Stimulated activated naive B cell treated with anti-CD40 and anti-IgM and Interleukin-4, amounts not matched to agents 10 μg/mL and 1 μg/mL and 100 μg/mL, for 72 hours (primary cell): ENCODE measurements at regions not wholly inside any gene's neighbourhood (a gene's known extent, or its start where the extent isn't known, plus 50 kb on each side); places are given as distances from the start of the nearest gene placed in this dataset.

Source experiments
- ATAC-seq, 2 donors: fragments of 150-1000 bp; cut with Tn5 transposase; replicated peaks; 2 replicates each; pipeline ENCODE4 v1.10.0; 2021; ENCODE audit warnings: moderate library complexity in 1 of 2
- DNase-seq: peaks from one replicate; pipeline ENCODE4 v3.0.0; 2021
- H3K27ac Mint-ChIP-seq: one replicate; pipeline ENCODE4 v1.8.0; 2022; ENCODE audit warnings: mild to moderate bottlenecking, mixed read lengths
- H3K27me3 Mint-ChIP-seq, 2 donors: one replicate each; pipeline ENCODE4 v1.8.0; 2022; ENCODE audit warnings: mixed read lengths in 2 of 2
- H3K36me3 Mint-ChIP-seq, 2 donors: one replicate each; pipeline ENCODE4 v1.8.0; 2022; ENCODE audit warnings: mixed read lengths in 2 of 2, mild to moderate bottlenecking in 1 of 2
- H3K4me1 Mint-ChIP-seq, 2 donors: one replicate each; pipeline ENCODE4 v1.8.0; 2022; ENCODE audit warnings: mixed read lengths in 2 of 2, mild to moderate bottlenecking in 1 of 2
- H3K4me3 Mint-ChIP-seq, 2 donors: one replicate each; pipeline ENCODE4 v1.8.0; 2022; ENCODE audit warnings: mild to moderate bottlenecking in 2 of 2, mixed read lengths in 2 of 2, moderate library complexity in 1 of 2
- H3K9me3 Mint-ChIP-seq, 2 donors: one replicate each; pipeline ENCODE4 v1.8.0; 2022; ENCODE audit warnings: mixed read lengths in 2 of 2, mild to moderate bottlenecking in 1 of 2

GRCh38 chr4:115865736-115866135 is 752.3 kb upstream of the NDST4 start:
- no peaks in the 10 kb centered on the region for H3K27me3 Mint-ChIP-seq
- no peak overlapping the region for H3K27ac Mint-ChIP-seq
- DNase-seq (no peak), ATAC-seq (no peak)
- H3K4me3 Mint-ChIP-seq: no peak overlapping the region
- no peaks in the 10 kb centered on the region for H3K4me1 Mint-ChIP-seq
- no peaks in the 10 kb centered on the region for H3K36me3 Mint-ChIP-seq
- peaks cover 0 to 2% of the 10 kb centered on the region in 2 donors for H3K9me3 Mint-ChIP-seq

GRCh38 chr4:115852767-115853091 is 739.3 kb upstream of the NDST4 start:
- ATAC-seq (no peak), DNase-seq (no peak)
- Mint-ChIP-seq H3K36me3 (no peaks in the 10 kb centered on the region), H3K4me3 (no peak overlapping the region), H3K27ac (no peak overlapping the region), H3K27me3 (no peaks in the 10 kb centered on the region), H3K4me1 (no peaks in the 10 kb centered on the region), H3K9me3 (no peaks in the 10 kb centered on the region)

GRCh38 chr4:115851918-115852766 is 738.7 kb upstream of the NDST4 start:
- no peaks in the 10 kb centered on the region for H3K27me3 Mint-ChIP-seq
- H3K36me3 Mint-ChIP-seq: no peaks in the 10 kb centered on the region
- H3K27ac Mint-ChIP-seq: no peak overlapping the region
- no peaks in the 10 kb centered on the region for H3K9me3 Mint-ChIP-seq
- ATAC-seq: peak; percentile 69 to 77
- no peak overlapping the region for H3K4me3 Mint-ChIP-seq
- no peak for DNase-seq
- no peaks in the 10 kb centered on the region for H3K4me1 Mint-ChIP-seq

- no peak for DNase-seq
- no peak overlapping the region for H3K4me3 Mint-ChIP-seq
- no peaks in the 10 kb centered on the region for H3K36me3 Mint-ChIP-seq
- ATAC-seq: no peak
- no peak overlapping the region for H3K27ac Mint-ChIP-seq
- no peaks in the 10 kb centered on the region for H3K4me1 Mint-ChIP-seq
- no peaks in the 10 kb centered on the region for H3K27me3 Mint-ChIP-seq
- no peaks in the 10 kb centered on the region for H3K9me3 Mint-ChIP-seq
Measured at GRCh38 chr4:115850799-115851509, 737.5 kb upstream of the NDST4 start.

GRCh38 chr4:115844180-115844579 is 730.8 kb upstream of the NDST4 start:
- ATAC-seq (no peak), DNase-seq (no peak)
- Mint-ChIP-seq H3K27me3 (no peaks in the 10 kb centered on the region), H3K4me3 (no peak overlapping the region), H3K36me3 (no peaks in the 10 kb centered on the region), H3K9me3 (peaks cover 5 to 14% of the 10 kb centered on the region in 2 donors), H3K4me1 (no peaks in the 10 kb centered on the region), H3K27ac (no peak overlapping the region)

- H3K27me3 Mint-ChIP-seq: no peaks in the 10 kb centered on the region
- peaks cover 14 to 23% of the 10 kb centered on the region in 2 donors for H3K9me3 Mint-ChIP-seq
- no peak for ATAC-seq
- H3K27ac Mint-ChIP-seq: no peak overlapping the region
- no peaks in the 10 kb centered on the region for H3K4me1 Mint-ChIP-seq
- no peak for DNase-seq
- no peaks in the 10 kb centered on the region for H3K36me3 Mint-ChIP-seq
- H3K4me3 Mint-ChIP-seq: no peak overlapping the region
Measured at GRCh38 chr4:115841871-115842270, 728.5 kb upstream of the NDST4 start.

GRCh38 chr4:115834441-115834840 is 721.0 kb upstream of the NDST4 start:
- ATAC-seq (no peak), DNase-seq (no peak)
- peaks cover 0 to 2% of the 10 kb centered on the region in 2 donors for H3K36me3 Mint-ChIP-seq
- H3K27ac Mint-ChIP-seq: no peak overlapping the region
- H3K9me3 Mint-ChIP-seq: peaks cover 20 to 22% of the 10 kb centered on the region in 2 donors
- no peaks in the 10 kb centered on the region for H3K27me3 Mint-ChIP-seq
- no peaks in the 10 kb centered on the region for H3K4me1 Mint-ChIP-seq
- no peak overlapping the region for H3K4me3 Mint-ChIP-seq

- Mint-ChIP-seq H3K27me3 (no peaks in the 10 kb centered on the region), H3K36me3 (no peaks in the 10 kb centered on the region), H3K27ac (no peak overlapping the region), H3K9me3 (peaks cover under 1 to 1% of the 10 kb centered on the region in 2 donors), H3K4me3 (no peak overlapping the region), H3K4me1 (peaks cover 0 to 1% of the 10 kb centered on the region in 2 donors)
- DNase-seq: no peak
- no peak for ATAC-seq
Measured at GRCh38 chr4:115824630-115825029, 711.2 kb upstream of the NDST4 start.

- peaks cover 0 to 3% of the 10 kb centered on the region in 2 donors for H3K9me3 Mint-ChIP-seq
- DNase-seq: no peak
- no peak for ATAC-seq
- no peaks in the 10 kb centered on the region for H3K27me3 Mint-ChIP-seq
- no peak overlapping the region for H3K4me3 Mint-ChIP-seq
- no peak overlapping the region for H3K27ac Mint-ChIP-seq
- no peaks in the 10 kb centered on the region for H3K4me1 Mint-ChIP-seq
- no peaks in the 10 kb centered on the region for H3K36me3 Mint-ChIP-seq
Measured at GRCh38 chr4:115803825-115804224, 690.4 kb upstream of the NDST4 start.

- DNase-seq: no peak
- Mint-ChIP-seq H3K27ac (no peak overlapping the region), H3K36me3 (no peaks in the 10 kb centered on the region), H3K27me3 (no peaks in the 10 kb centered on the region), H3K4me3 (no peak overlapping the region), H3K9me3 (no peaks in the 10 kb centered on the region), H3K4me1 (no peaks in the 10 kb centered on the region)
- ATAC-seq: no peak
Measured at GRCh38 chr4:115790812-115791211, 677.4 kb upstream of the NDST4 start.

GRCh38 chr4:115781528-115782146 is 668.2 kb upstream of the NDST4 start:
- ATAC-seq (peak in 1 of 2 donors; percentile 36), DNase-seq (no peak)
- Mint-ChIP-seq H3K36me3 (no peaks in the 10 kb centered on the region), H3K4me1 (peaks cover 6 to 17% of the 10 kb centered on the region in 2 donors), H3K4me3 (no peak overlapping the region), H3K9me3 (no peaks in the 10 kb centered on the region), H3K27ac (no peak overlapping the region), H3K27me3 (no peaks in the 10 kb centered on the region)

- no peak overlapping the region for H3K4me3 Mint-ChIP-seq
- H3K4me1 Mint-ChIP-seq: peaks cover 6 to 17% of the 10 kb centered on the region in 2 donors
- no peak overlapping the region for H3K27ac Mint-ChIP-seq
- H3K27me3 Mint-ChIP-seq: no peaks in the 10 kb centered on the region
- H3K36me3 Mint-ChIP-seq: no peaks in the 10 kb centered on the region
- H3K9me3 Mint-ChIP-seq: no peaks in the 10 kb centered on the region
- DNase-seq (no peak), ATAC-seq (no peak)
Measured at GRCh38 chr4:115780835-115781234, 667.4 kb upstream of the NDST4 start.

- Mint-ChIP-seq H3K4me1 (peaks cover 6 to 17% of the 10 kb centered on the region in 2 donors), H3K9me3 (no peaks in the 10 kb centered on the region), H3K4me3 (no peak overlapping the region), H3K36me3 (no peaks in the 10 kb centered on the region), H3K27ac (no peak overlapping the region), H3K27me3 (no peaks in the 10 kb centered on the region)
- ATAC-seq: no peak
- no peak for DNase-seq
Measured at GRCh38 chr4:115780268-115780667, 666.8 kb upstream of the NDST4 start.

- Mint-ChIP-seq H3K27me3 (no peaks in the 10 kb centered on the region), H3K36me3 (no peaks in the 10 kb centered on the region), H3K4me3 (no peak overlapping the region), H3K9me3 (no peaks in the 10 kb centered on the region), H3K27ac (no peak overlapping the region), H3K4me1 (no peaks in the 10 kb centered on the region)
- ATAC-seq: no peak
- DNase-seq: no peak
Measured at GRCh38 chr4:115770046-115770543, 656.7 kb upstream of the NDST4 start.
